Tibial nerve (tissue), 4 donors: ENCODE measurements at regions not wholly inside any gene's neighbourhood (a gene's known extent, or its start where the extent isn't known, plus 50 kb on each side); places are given as distances from the start of the nearest gene placed in this dataset.

Experiments
- DNase-seq, 2 donors: peaks; one replicate each; pipeline ENCODE4 v3.0.0-alpha.2; 2019; ENCODE audit warnings: low spot score in 2 of 2
- H3K27ac ChIP-seq, 4 donors: fragments of 200-600 bp; sonication (generic) in 3 of 4; one replicate each; pipeline ENCODE4 v1.5.1; 2017 to 2019; ENCODE audit warnings: mild to moderate bottlenecking in 1 of 4
- H3K27me3 ChIP-seq, 2 donors: fragments of 200-600 bp; sonication (generic) in 1 of 2; one replicate each; pipeline versions ENCODE4 v1.5.1 to v1.6.0; 2017 to 2019
- H3K36me3 ChIP-seq, 3 donors: fragments of 200-600 bp; sonication (generic); one replicate each; pipeline ENCODE4 v1.5.1; 2018 to 2019
- H3K4me1 ChIP-seq, 4 donors: fragments of 200-600 bp; sonication (generic) in 3 of 4; one replicate each; pipeline ENCODE4 v1.5.1; 2017 to 2019
- H3K4me3 ChIP-seq, 4 donors: fragments of 200-600 bp; sonication (generic) in 3 of 4; one replicate each; pipeline ENCODE4 v1.5.1; 2017 to 2019; ENCODE audit warnings: mild to moderate bottlenecking in 1 of 4, moderate library complexity in 1 of 4
- H3K9me3 ChIP-seq, 4 donors: fragments of 200-600 bp; sonication (generic) in 3 of 4; one replicate each; pipeline ENCODE4 v1.5.1; 2017 to 2019
- CTCF ChIP-seq, 5 experiments: fragments of 200-600 bp in 3 of 5; fragments of 450-650 bp in 2 of 5; sonication (generic) in 3 of 5; IDR thresholded peaks; one replicate each; pipeline ENCODE4 v1.5.1; 2016 to 2019; ENCODE audit warnings: antibody characterized with exemption in 5 of 5, mild to moderate bottlenecking in 3 of 5, moderate library complexity in 2 of 5
- EP300 ChIP-seq, 2 donors: sonication (generic); formaldehyde crosslinking; IDR thresholded peaks; one replicate each; pipeline ENCODE4 v1.6.1; 2017; ENCODE audit warnings: antibody characterized with exemption in 2 of 2, mild to moderate bottlenecking in 1 of 2
- POLR2A ChIP-seq, 2 donors: fragments of 450-650 bp; IDR thresholded peaks; one replicate each; pipeline ENCODE4 v1.6.1; 2017; ENCODE audit warnings: antibody characterized with exemption in 2 of 2, mild to moderate bottlenecking in 2 of 2, moderate library complexity in 2 of 2
- WGBS, 2 donors: methylation state at CpG; one replicate each; pipeline ENCODE4 v1.1.5; 2018; 5-methylcytosine and 5-hydroxymethylcytosine counted together

- Histone ChIP-seq H3K4me1 (no peaks in the 10 kb centered on the region), H3K27me3 (no peaks in the 10 kb centered on the region), H3K27ac (no peak overlapping the region), H3K36me3 (no peaks in the 10 kb centered on the region), H3K4me3 (no peak overlapping the region), H3K9me3 (no peaks in the 10 kb centered on the region)
- 64 to 84% methylated on average over 2 of the region's 2 CpGs for WGBS, 2 donors
- TF ChIP-seq EP300 (IDR thresholded peaks at IDR 0.05) = no peak
- TF ChIP-seq POLR2A (IDR thresholded peaks at IDR 0.05) = no peak
- no peak for DNase-seq
These were observed 257.3 kb upstream of the C16orf82 start for GRCh38 chr16:26809461-26809860.

- no peak for DNase-seq
- no peaks in the 10 kb centered on the region for H3K4me1 ChIP-seq
- TF ChIP-seq EP300 (IDR thresholded peaks at IDR 0.05) (no peak), POLR2A (IDR thresholded peaks at IDR 0.05) (no peak), CTCF (IDR thresholded peaks at IDR 0.05) (no peak)
- 75 to 76% methylated on average over 7 of the region's 7 CpGs for WGBS, 2 donors
- H3K4me3 ChIP-seq = no peak overlapping the region
- no peaks in the 10 kb centered on the region for H3K36me3 ChIP-seq
- no peaks in the 10 kb centered on the region for H3K9me3 ChIP-seq
- H3K27ac ChIP-seq = no peak overlapping the region
- H3K27me3 ChIP-seq = no peaks in the 10 kb centered on the region
These were observed 250.5 kb upstream of the C16orf82 start for GRCh38 chr16:26816266-26816665.

GRCh38 chr16:26816885-26817571 lies 249.7 kb upstream of the C16orf82 start:
- H3K27ac ChIP-seq = no peak overlapping the region
- no peak for DNase-seq
- no peaks in the 10 kb centered on the region for H3K27me3 ChIP-seq
- no peaks in the 10 kb centered on the region for H3K36me3 ChIP-seq
- H3K4me1 ChIP-seq = no peaks in the 10 kb centered on the region
- WGBS, 2 donors = 68 to 69% methylated on average over 21 of the region's 21 CpGs
- H3K4me3 ChIP-seq = no peak overlapping the region
- TF ChIP-seq CTCF (IDR thresholded peaks at IDR 0.05) (no peak), EP300 (IDR thresholded peaks at IDR 0.05) (no peak), POLR2A (IDR thresholded peaks at IDR 0.05) (no peak)
- no peaks in the 10 kb centered on the region for H3K9me3 ChIP-seq

GRCh38 chr16:26818393-26818792 lies 248.3 kb upstream of the C16orf82 start:
- Histone ChIP-seq H3K4me1 (no peaks in the 10 kb centered on the region), H3K4me3 (no peak overlapping the region), H3K27ac (no peak overlapping the region), H3K9me3 (no peaks in the 10 kb centered on the region), H3K36me3 (no peaks in the 10 kb centered on the region), H3K27me3 (no peaks in the 10 kb centered on the region)
- TF ChIP-seq EP300 (IDR thresholded peaks at IDR 0.05) (no peak), POLR2A (IDR thresholded peaks at IDR 0.05) (no peak), CTCF (IDR thresholded peaks at IDR 0.05) (no peak)
- 77 to 91% methylated on average over 2 of the region's 2 CpGs for WGBS, 2 donors
- no peak for DNase-seq

- Histone ChIP-seq H3K9me3 (no peaks in the 10 kb centered on the region), H3K4me1 (no peaks in the 10 kb centered on the region), H3K36me3 (no peaks in the 10 kb centered on the region), H3K4me3 (no peak overlapping the region), H3K27ac (no peak overlapping the region), H3K27me3 (no peaks in the 10 kb centered on the region)
- WGBS, 2 donors = 83 to 85% methylated on average over 9 of the region's 9 CpGs
- no peak for DNase-seq
- TF ChIP-seq EP300 (IDR thresholded peaks at IDR 0.05) = no peak
- TF ChIP-seq CTCF (IDR thresholded peaks at IDR 0.05) = no peak
These were observed 242.3 kb upstream of the C16orf82 start for GRCh38 chr16:26824469-26824868.

GRCh38 chr16:26826500-26826899 lies 240.2 kb upstream of the C16orf82 start:
- WGBS, 2 donors = 70% methylated on average over 4 of the region's 4 CpGs
- H3K4me1 ChIP-seq = no peaks in the 10 kb centered on the region
- DNase-seq = no peak

More at GRCh38 chr16:26826500-26826899, 240.2 kb upstream of the C16orf82 start:
- Histone ChIP-seq H3K36me3 (no peaks in the 10 kb centered on the region), H3K4me3 (no peak overlapping the region), H3K27ac (no peak overlapping the region), H3K27me3 (no peaks in the 10 kb centered on the region), H3K9me3 (no peaks in the 10 kb centered on the region)
- no peak for TF ChIP-seq POLR2A (IDR thresholded peaks at IDR 0.05)
- TF ChIP-seq CTCF (IDR thresholded peaks at IDR 0.05) = no peak
- TF ChIP-seq EP300 (IDR thresholded peaks at IDR 0.05) = no peak
